SH-SY5Y (cell line): ENCODE measurements at regions not wholly inside any gene's neighbourhood (a gene's known extent, or its start where the extent isn't known, plus 50 kb on each side); places are given as distances from the start of the nearest gene placed in this dataset.

Experiments used
- GATA2 ChIP-seq: IDR thresholded peaks from 2 replicates; pipeline ENCODE4 v1.6.1; 2011; ENCODE audit warnings: mild to moderate bottlenecking, low read depth, low read length
- GATA3 ChIP-seq: IDR thresholded peaks from 2 replicates; pipeline ENCODE4 v1.6.1; 2011; ENCODE audit warnings: low read depth, mild to moderate bottlenecking, low read length, moderate library complexity

- TF ChIP-seq GATA2 (no peak), GATA3 (no peak)
Measured at GRCh38 chr7:81573932-81574331, 195.9 kb downstream of the HGF start.
